Epithelial cell of proximal tubule (primary cell): ENCODE measurements at regions not wholly inside any gene's neighbourhood (a gene's known extent, or its start where the extent isn't known, plus 50 kb on each side); places are given as distances from the start of the nearest gene placed in this dataset.

ENCODE experiments used
- DNase-seq: peaks from one replicate; pipeline ENCODE4 v3.0.0-alpha.2; 2011; ENCODE audit warnings: low read depth
- H3K4me3 ChIP-seq: 2 replicates; pipeline ENCODE4 v1.5.1; 2011; ENCODE audit warnings: low read depth, mild to moderate bottlenecking, low read length
- CTCF ChIP-seq: conservative IDR thresholded peaks from 2 replicates; pipeline ENCODE4 v1.5.1; 2012; ENCODE audit warnings: low read depth, mild to moderate bottlenecking, low read length

DNA sequence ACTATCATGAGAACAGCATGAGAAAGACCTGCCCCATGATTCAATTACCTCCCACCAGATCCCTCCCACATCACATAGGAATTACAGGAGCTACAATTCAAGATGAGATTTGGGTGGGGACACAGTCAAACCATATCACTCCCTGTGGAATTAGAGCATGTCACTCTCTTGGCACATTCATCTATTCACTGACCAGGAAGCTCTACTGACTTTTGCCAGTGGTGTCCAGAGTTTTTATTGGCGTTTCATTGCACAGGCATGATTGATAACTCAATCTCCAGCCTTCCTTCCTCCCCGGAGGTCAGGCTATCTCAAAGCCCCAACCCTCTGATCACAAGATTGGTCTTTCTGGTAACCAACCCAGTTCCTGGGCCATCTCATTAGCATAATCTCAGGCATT lies 478.9 kb upstream of the NRP1 start:
- no peak overlapping the region for H3K4me3 ChIP-seq
- DNase-seq, result no peak
- no peak for TF ChIP-seq CTCF

DNA sequence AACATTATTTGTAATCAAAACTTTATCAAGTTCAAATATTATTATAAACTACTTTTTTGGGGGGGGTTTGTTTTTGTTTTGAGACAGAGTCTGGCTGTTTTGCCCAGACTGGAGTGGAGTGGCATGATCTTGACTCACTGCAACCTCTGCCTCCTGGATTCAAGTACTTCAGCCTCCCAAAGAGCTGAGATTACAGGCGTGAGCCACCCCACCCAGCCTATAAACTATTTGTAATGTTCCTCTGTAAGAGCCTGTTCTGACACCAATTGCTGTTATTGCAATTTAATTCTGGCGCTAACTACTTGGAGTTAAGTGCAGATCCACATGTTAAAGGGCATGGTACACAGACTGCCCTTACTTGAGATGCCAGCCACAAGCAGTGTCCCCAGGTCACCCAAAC lies 478.1 kb upstream of the NRP1 start:
- no peak overlapping the region for H3K4me3 ChIP-seq
- DNase-seq, result no peak
- no peak for TF ChIP-seq CTCF

DNA sequence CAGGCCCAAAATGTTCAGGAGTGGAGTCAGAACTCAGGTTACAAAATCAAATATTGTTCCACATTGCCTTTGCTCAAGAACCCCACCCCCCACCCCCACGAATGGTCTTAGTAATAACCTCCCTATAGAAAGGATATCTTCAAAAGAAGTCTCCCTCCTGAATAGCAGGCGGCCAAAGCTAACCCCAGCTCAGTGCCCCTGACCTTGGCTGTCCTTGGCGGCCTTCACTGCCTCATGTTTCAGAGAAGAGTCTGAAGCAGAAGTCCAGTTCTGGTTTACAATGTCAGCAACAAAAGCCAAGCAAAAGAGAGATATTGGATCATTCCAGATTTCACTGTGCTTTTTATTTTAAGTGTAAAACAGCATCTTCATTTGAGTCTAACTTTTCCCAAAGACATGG lies 476.5 kb upstream of the NRP1 start:
- TF ChIP-seq CTCF, result no peak
- DNase-seq, result no peak
- H3K4me3 ChIP-seq, result no peak overlapping the region

DNA sequence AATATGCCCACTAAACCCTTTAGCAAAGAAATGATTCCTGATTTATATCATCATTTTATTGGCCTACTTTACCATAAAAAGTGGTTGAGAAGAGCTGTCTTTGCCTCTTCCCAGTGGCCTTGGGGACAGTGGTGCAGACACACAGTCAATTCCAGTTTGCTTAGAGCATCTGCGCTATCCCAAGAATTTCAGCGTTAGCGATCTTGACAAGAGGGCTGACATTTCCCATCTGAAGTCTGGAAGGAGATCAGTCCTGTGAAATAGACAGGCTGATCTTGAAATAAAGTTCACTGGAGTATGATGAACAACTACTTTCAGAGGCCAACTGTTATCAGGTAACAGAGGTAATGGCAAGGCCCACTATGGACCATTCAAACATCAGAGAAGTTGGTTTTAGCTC lies 475.3 kb upstream of the NRP1 start:
- no peak for DNase-seq
- H3K4me3 ChIP-seq, result no peak overlapping the region
- TF ChIP-seq CTCF, result no peak

GRCh38 chr10:33808475-33808874 lies 474.0 kb upstream of the NRP1 start:
- no peak for DNase-seq
- TF ChIP-seq CTCF, result no peak
- H3K4me3 ChIP-seq, result no peak overlapping the region

- no peak for TF ChIP-seq CTCF
- no peak overlapping the region for H3K4me3 ChIP-seq
- no peak for DNase-seq
Measured at GRCh38 chr10:33807531-33808359, 473.3 kb upstream of the NRP1 start.

DNA sequence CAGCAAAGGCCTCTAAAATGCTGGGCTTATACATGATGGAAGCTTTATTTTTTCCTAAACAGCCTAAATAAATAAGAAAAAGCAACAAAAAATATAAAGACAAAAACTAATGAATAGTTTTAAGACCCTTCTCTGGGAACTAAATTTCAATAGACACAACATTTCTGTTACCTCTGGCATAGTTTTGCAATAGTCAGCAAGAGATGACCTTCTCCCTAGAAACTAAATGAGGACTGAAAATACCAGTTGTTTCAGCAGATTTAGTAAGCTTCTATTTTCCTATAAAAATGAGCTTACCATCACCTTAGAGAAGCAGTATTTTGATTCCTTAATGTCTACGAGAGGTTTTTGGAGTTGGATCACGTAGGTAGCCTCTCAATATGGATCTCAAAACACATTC lies 471.4 kb upstream of the NRP1 start:
- H3K4me3 ChIP-seq, result no peak overlapping the region
- DNase-seq, result no peak
- no peak for TF ChIP-seq CTCF
